ENCODE measurements at regions not wholly inside any gene's neighbourhood (a gene's known extent, or its start where the extent isn't known, plus 50 kb on each side); places are given as distances from the start of the nearest gene placed in this dataset.

- TF ChIP-seq CTCF (IDR thresholded peaks at IDR 0.05): no peak
- TF ChIP-seq EZH2 (IDR thresholded peaks at IDR 0.05): no peak
Measured at GRCh38 chr6:5850848-5851255, 155.9 kb downstream of the NRN1 start.

Measured in neural progenitor cell (in vitro differentiated cells).